Smooth muscle cell (in vitro differentiated cells): ENCODE measurements at regions not wholly inside any gene's neighbourhood (a gene's known extent, or its start where the extent isn't known, plus 50 kb on each side); places are given as distances from the start of the nearest gene placed in this dataset.
"Not testable (repeated sequence)": the region's sequence is repeated elsewhere in the genome, so short reads cannot be mapped to it uniquely, and the experiment has no call there.

ENCODE experiments used
- DNase-seq: peaks from one replicate; lab custom pipeline; 2025; ENCODE audit not compliant: unreplicated experiment; lab: John Stamatoyannopoulos, UW
- H2AFZ ChIP-seq: fragments of 200-600 bp; sonication (generic); 2 replicates; pipeline ENCODE4 v1.6.0; 2016; ENCODE audit warnings: antibody characterized with exemption, low read depth, mild to moderate bottlenecking
- H3F3A ChIP-seq: fragments of 200-600 bp; sonication (generic); 2 replicates; pipeline ENCODE4 v1.6.0; 2017; ENCODE audit warnings: antibody characterized with exemption, low read depth
- H3K27ac ChIP-seq: fragments of 200-600 bp; sonication (generic); 2 replicates; pipeline ENCODE4 v1.5.1; 2016; ENCODE audit warnings: low read depth, mild to moderate bottlenecking
- H3K27me3 ChIP-seq: fragments of 200-600 bp; sonication (generic); 2 replicates; pipeline ENCODE4 v1.6.1; 2016; ENCODE audit warnings: low read depth, mild to moderate bottlenecking
- H3K36me3 ChIP-seq: fragments of 200-600 bp; sonication (generic); 2 replicates; pipeline ENCODE4 v1.5.1; 2016; ENCODE audit warnings: low read depth
- H3K4me1 ChIP-seq: fragments of 200-600 bp; sonication (generic); 2 replicates; pipeline ENCODE4 v1.5.1; 2016; ENCODE audit warnings: low read depth
- H3K4me2 ChIP-seq: fragments of 200-600 bp; sonication (generic); 2 replicates; pipeline ENCODE4 v1.6.0; 2016; ENCODE audit warnings: mild to moderate bottlenecking
- H3K4me3 ChIP-seq: fragments of 200-600 bp; sonication (generic); 2 replicates; pipeline ENCODE4 v1.5.1; 2016; ENCODE audit warnings: mild to moderate bottlenecking
- H3K79me2 ChIP-seq: fragments of 200-600 bp; sonication (generic); 2 replicates; pipeline ENCODE4 v1.6.0; 2016; ENCODE audit warnings: low read depth, mild to moderate bottlenecking
- H3K9ac ChIP-seq: fragments of 200-600 bp; sonication (generic); 2 replicates; pipeline ENCODE4 v1.6.0; 2016; ENCODE audit warnings: low read depth
- H3K9me3 ChIP-seq: fragments of 200-600 bp; sonication (generic); replicated peaks from 2 replicates; pipeline ENCODE4 v1.5.1; 2016; ENCODE audit warnings: low read depth
- H4K20me1 ChIP-seq: fragments of 200-600 bp; sonication (generic); 2 replicates; pipeline ENCODE4 v1.6.0; 2016; ENCODE audit warnings: low read depth
- CTCF ChIP-seq: fragments of 200-600 bp; sonication (generic); IDR thresholded peaks from 2 replicates; pipeline ENCODE4 v1.5.1; 2017; ENCODE audit warnings: borderline replicate concordance, mild to moderate bottlenecking, antibody characterized with exemption; ENCODE audit not compliant: insufficient read depth, poor library complexity, severe bottlenecking
- WGBS: methylation state at CpG from one replicate; pipeline ENCODE4 v1.1.7; 2016; ENCODE audit warnings: low lambda C conversion rate; 5-methylcytosine and 5-hydroxymethylcytosine counted together

- Histone ChIP-seq H2AFZ (no peak overlapping the region), H3K9ac (no peak overlapping the region)
Measured at GRCh38 chr14:71354801-71355200, 447.5 kb downstream of the PCNX1 start.

GRCh38 chr14:71355324-71356201 is 448.3 kb downstream of the PCNX1 start:
- Histone ChIP-seq H4K20me1 (peaks cover 100% of the 10 kb centered on the region), H3K27me3 (no peaks in the 10 kb centered on the region), H3K36me3 (no peaks in the 10 kb centered on the region), H3K79me2 (peaks cover 100% of the 10 kb centered on the region), H2AFZ (no peak overlapping the region), H3K9ac (no peak overlapping the region), H3K27ac (peak overlapping the region; percentile 26), H3F3A (peaks cover 8% of the 10 kb centered on the region), H3K9me3 (no peaks in the 10 kb centered on the region), H3K4me2 (peak overlapping the region; percentile 40), H3K4me3 (no peak overlapping the region), H3K4me1 (peaks cover 15% of the 10 kb centered on the region)
- 48% methylated on average over 5 of the region's 5 CpGs for WGBS
- no peak for TF ChIP-seq CTCF
- no peak for DNase-seq

More at GRCh38 chr14:71354801-71355200, 447.5 kb downstream of the PCNX1 start:
- H3K36me3 ChIP-seq, result no peaks in the 10 kb centered on the region
- TF ChIP-seq CTCF, result no peak
- 50% methylated on average over 5 of the region's 5 CpGs for whole genome bisulfite sequencing
- no peaks in the 10 kb centered on the region for H3K27me3 ChIP-seq
- H3F3A ChIP-seq, result peaks cover 3% of the 10 kb centered on the region
- peak overlapping the region; percentile 26 for H3K27ac ChIP-seq
- H4K20me1 ChIP-seq, result peaks cover 100% of the 10 kb centered on the region
- H3K79me2 ChIP-seq, result peaks cover 100% of the 10 kb centered on the region
- no peaks in the 10 kb centered on the region for H3K9me3 ChIP-seq
- DNase-seq, result no peak
- H3K4me1 ChIP-seq, result peaks cover 15% of the 10 kb centered on the region
- H3K4me3 ChIP-seq, result no peak overlapping the region
- peak overlapping the region; percentile 40 for H3K4me2 ChIP-seq

DNA sequence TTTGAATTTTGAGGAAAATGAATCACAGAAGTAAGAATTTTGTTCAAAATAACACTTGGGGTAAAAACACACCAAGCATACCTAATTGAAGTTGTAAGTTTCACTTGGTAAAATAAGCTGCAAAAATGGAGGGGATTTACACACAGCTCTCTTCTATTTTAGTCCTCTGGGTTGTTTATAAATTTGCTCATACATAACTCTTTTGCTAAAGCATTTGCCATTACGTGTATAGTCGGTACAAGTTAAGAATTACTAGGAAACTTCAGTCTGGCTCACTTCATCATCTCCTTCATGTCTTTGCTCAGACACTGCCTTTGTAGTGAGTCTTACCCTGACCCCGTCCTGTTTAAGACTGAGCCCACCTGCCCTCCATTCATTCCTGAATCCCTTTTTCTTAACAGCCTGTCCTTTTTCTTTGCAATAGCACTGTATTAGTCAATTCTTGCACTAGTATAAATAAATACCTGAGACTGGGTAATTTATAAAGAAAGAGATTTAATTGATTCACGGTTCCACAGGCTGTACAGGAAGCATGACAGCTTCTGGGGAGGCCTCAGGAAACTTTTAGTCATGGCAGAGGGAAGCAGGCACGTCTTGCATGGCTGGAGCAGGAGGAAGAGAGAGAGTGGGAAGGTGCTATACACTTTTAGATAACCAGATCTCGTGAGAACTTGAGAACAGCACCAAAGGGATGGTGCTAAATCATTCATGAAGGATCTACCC is 451.1 kb downstream of the PCNX1 start:
- Histone ChIP-seq H3K4me2 (no peak overlapping the region), H3K27ac (no peak overlapping the region), H3K9me3 (no peaks in the 10 kb centered on the region), H3F3A (peaks cover 6% of the 10 kb centered on the region), H3K27me3 (no peaks in the 10 kb centered on the region), H3K79me2 (peaks cover 100% of the 10 kb centered on the region), H4K20me1 (peaks cover 100% of the 10 kb centered on the region), H3K4me3 (no peak overlapping the region), H3K36me3 (no peaks in the 10 kb centered on the region), H3K4me1 (peaks cover 35% of the 10 kb centered on the region), H2AFZ (no peak overlapping the region), H3K9ac (no peak overlapping the region)
- WGBS, result 87% methylated on average over 6 of the region's 6 CpGs
- TF ChIP-seq CTCF, result no peak
- DNase-seq, result no peak

DNA sequence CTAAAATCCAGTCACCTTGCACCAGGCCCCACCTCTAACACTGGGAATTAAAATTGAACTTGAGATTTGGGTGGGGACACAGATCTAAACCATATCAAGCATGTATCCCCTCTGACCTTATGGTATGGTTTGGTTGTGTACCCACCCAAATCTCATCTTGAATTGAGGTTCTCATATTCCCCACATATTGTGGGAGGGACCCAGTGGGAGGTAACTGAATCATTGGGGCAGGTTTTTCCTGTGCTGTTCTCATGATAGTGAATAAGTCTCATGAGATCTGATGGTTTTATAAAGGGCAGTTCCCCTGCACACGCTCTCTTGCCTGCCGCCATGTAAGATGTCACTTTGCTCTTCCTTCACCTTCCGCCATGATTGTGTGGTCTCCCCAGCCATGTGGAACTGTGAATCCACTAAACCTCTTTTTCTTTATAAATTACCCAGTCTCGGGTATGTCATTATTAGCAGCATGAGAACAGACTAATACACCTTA is 451.7 kb downstream of the PCNX1 start:
- DNase-seq, H3K4me2 ChIP-seq, H3K4me3 ChIP-seq, H3K36me3 ChIP-seq, H2AFZ ChIP-seq, H3K9me3 ChIP-seq, H3K9ac ChIP-seq, H3K27ac ChIP-seq, H3K27me3 ChIP-seq: not testable (repeated sequence)
- H3K79me2 ChIP-seq, result peaks cover 100% of the 10 kb centered on the region
- WGBS, result 95% methylated on average over 4 of the region's 4 CpGs
- H3K4me1 ChIP-seq, result peaks cover 41% of the 10 kb centered on the region
- peaks cover 10% of the 10 kb centered on the region for H3F3A ChIP-seq
- peaks cover 100% of the 10 kb centered on the region for H4K20me1 ChIP-seq
